BLaER1 treated with 17β-estradiol and CSF1 and Interleukin-3, amounts not matched to agents 10 nM and 100 nM (cell line): ENCODE measurements at regions not wholly inside any gene's neighbourhood (a gene's known extent, or its start where the extent isn't known, plus 50 kb on each side); places are given as distances from the start of the nearest gene placed in this dataset.

ENCODE experiments used
- H3K27ac ChIP-seq, 11 experiments: shearing (Covaris generic); formaldehyde crosslinking; 2 replicates each; pipeline ENCODE4 v1.8.1; 2022
- H3K27me3 ChIP-seq, 11 experiments: shearing (Covaris generic); formaldehyde crosslinking; 2 replicates each; pipeline ENCODE4 v1.8.1; 2022
- H3K36me3 ChIP-seq, 11 experiments: shearing (Covaris generic); formaldehyde crosslinking; 2 replicates each; pipeline ENCODE4 v1.8.1; 2022
- H3K4me1 ChIP-seq, 10 experiments: shearing (Covaris generic); formaldehyde crosslinking; 2 replicates each; pipeline ENCODE4 v1.8.1; 2022
- H3K4me2 ChIP-seq, 11 experiments: shearing (Covaris generic); formaldehyde crosslinking; 2 replicates each; pipeline ENCODE4 v1.8.1; 2022
- H3K4me3 ChIP-seq, 10 experiments: shearing (Covaris generic); formaldehyde crosslinking; 2 replicates each; pipeline ENCODE4 v1.8.1; 2022
- H3K9ac ChIP-seq, 11 experiments: shearing (Covaris generic); formaldehyde crosslinking; 2 replicates each; pipeline ENCODE4 v1.8.1; 2022
- H3K9me3 ChIP-seq, 11 experiments: shearing (Covaris generic); formaldehyde crosslinking; replicated peaks in 1 of 11; 2 replicates each; pipeline ENCODE4 v1.8.1; 2022
- H4K20me1 ChIP-seq, 11 experiments: shearing (Covaris generic); formaldehyde crosslinking; 2 replicates each; pipeline ENCODE4 v1.8.1; 2022
- Cebpa-rat ChIP-seq, 11 experiments: shearing (Covaris generic); IDR thresholded peaks; 2 replicates each; pipeline ENCODE4 v1.8.1; 2022

DNA sequence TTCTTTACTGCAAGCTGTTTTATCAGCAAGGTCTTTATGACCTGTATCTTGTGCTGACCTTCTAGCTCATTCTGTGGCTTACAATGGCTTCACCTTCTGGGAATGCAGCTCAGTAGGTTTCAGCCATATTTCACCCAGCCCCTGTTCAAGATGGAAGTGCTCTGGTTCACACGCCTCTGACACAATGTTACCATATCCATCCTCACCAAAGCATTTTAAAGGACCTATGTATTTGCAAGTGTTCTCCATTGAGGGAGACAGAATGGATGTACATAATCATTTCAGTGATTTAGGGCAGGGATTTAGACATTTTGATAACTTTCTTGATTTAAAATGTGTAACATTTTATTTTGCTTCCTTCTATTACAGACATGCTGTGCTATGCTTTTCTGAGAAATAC, 182.3 kb upstream of the FN1 start:
- H3K27me3 ChIP-seq, result no peaks in the 10 kb centered on the region
- peaks cover 0 to 14% (median 5%) of the 10 kb centered on the region in 11 experiments; a peak in 8 of 22 replicates for H3K9me3 ChIP-seq
- no peak overlapping the region for H3K27ac ChIP-seq
- TF ChIP-seq Cebpa-rat (IDR thresholded peaks at IDR 0.05), result no peak
- no peak overlapping the region for H3K4me3 ChIP-seq
- no peaks in the 10 kb centered on the region for H4K20me1 ChIP-seq
- H3K9ac ChIP-seq, result no peak overlapping the region
- no peak overlapping the region for H3K4me2 ChIP-seq
- peaks cover 0 to 48% (median 5%) of the 10 kb centered on the region in 10 experiments; a peak in 9 of 20 replicates for H3K4me1 ChIP-seq
- no peaks in the 10 kb centered on the region for H3K36me3 ChIP-seq

DNA sequence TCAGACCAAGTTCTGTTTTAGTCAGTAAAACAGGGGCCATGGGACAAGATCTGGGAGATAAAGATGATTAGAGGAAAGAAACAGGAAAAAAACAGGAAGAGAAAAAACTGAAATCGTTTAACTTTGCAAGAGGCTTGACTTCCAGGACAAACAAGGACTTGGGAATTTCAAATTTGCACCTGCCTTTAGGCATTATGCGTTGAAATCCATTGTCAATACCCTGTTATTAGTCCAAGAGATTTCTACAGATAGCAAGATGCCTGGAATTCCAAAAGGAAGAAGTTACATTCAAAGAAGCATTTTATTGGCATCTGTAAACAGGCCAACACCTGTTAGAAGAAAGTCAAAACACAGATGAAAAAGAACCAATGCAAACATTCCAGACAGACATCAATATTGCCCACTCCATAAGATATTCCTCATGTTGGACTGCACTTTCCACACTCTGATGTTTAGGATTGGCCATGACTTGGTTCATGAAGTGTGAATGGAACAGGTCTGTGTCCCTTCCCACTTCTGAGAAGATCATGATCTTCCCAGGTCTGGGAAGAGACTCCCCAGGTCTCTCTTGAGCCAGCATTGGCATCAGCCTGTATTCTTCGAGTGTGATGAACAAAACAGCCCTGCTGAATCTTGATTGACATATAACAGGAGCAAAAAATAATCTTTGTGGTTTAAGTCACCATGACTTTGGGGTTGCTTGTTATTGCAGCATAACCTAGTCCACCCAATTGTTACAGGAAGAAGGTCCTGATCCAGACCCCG, 181.4 kb upstream of the FN1 start:
- Histone ChIP-seq H3K36me3 (no peaks in the 10 kb centered on the region), H4K20me1 (no peaks in the 10 kb centered on the region), H3K9me3 (peaks cover 0 to 14% (median 5%) of the 10 kb centered on the region in 11 experiments; a peak in 8 of 22 replicates), H3K27me3 (no peaks in the 10 kb centered on the region), H3K9ac (no peak overlapping the region), H3K27ac (no peak overlapping the region; a peak in 1 of 22 replicates), H3K4me1 (peaks cover 0 to 56% (median 5%) of the 10 kb centered on the region in 10 experiments; a peak in 9 of 20 replicates), H3K4me2 (peak overlapping the region in 3 of 11 experiments; percentile 15 to 21 (median 20); a peak in 2 of 22 replicates), H3K4me3 (no peak overlapping the region)
- no peak for TF ChIP-seq Cebpa-rat (IDR thresholded peaks at IDR 0.05)

DNA sequence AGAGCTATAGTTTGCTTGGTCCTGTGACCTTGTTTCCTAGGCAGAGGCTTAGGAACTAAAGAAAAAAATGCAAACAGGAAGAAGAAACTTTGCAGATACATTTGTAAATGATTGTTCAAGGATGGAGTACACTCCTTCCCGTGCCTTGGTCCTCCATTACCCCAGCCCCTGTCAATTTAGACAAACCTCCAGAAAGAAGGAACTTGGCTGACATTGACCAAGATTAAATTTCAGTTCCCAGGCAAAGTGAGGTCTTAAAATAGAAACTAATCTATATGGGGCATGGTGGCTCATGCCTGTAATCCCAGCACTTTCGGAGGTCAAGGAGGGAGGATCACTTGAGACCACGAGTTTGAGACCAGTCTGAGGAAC, 179.9 kb upstream of the FN1 start:
- Histone ChIP-seq H4K20me1 (no peaks in the 10 kb centered on the region), H3K36me3 (no peaks in the 10 kb centered on the region), H3K27ac (peak overlapping the region in 4 of 11 experiments; percentile 6 to 18 (median 15); a peak in 3 of 22 replicates), H3K4me1 (peaks cover 0 to 69% (median 5%) of the 10 kb centered on the region in 10 experiments; a peak in 9 of 20 replicates), H3K27me3 (no peaks in the 10 kb centered on the region), H3K9me3 (peaks cover 0 to 14% (median 6%) of the 10 kb centered on the region in 11 experiments; a peak in 9 of 22 replicates), H3K9ac (no peak overlapping the region), H3K4me3 (no peak overlapping the region), H3K4me2 (peak overlapping the region in 5 of 11 experiments; percentile 16 to 67 (median 39); a peak in 9 of 22 replicates)
- TF ChIP-seq Cebpa-rat (IDR thresholded peaks at IDR 0.05), result no peak

DNA sequence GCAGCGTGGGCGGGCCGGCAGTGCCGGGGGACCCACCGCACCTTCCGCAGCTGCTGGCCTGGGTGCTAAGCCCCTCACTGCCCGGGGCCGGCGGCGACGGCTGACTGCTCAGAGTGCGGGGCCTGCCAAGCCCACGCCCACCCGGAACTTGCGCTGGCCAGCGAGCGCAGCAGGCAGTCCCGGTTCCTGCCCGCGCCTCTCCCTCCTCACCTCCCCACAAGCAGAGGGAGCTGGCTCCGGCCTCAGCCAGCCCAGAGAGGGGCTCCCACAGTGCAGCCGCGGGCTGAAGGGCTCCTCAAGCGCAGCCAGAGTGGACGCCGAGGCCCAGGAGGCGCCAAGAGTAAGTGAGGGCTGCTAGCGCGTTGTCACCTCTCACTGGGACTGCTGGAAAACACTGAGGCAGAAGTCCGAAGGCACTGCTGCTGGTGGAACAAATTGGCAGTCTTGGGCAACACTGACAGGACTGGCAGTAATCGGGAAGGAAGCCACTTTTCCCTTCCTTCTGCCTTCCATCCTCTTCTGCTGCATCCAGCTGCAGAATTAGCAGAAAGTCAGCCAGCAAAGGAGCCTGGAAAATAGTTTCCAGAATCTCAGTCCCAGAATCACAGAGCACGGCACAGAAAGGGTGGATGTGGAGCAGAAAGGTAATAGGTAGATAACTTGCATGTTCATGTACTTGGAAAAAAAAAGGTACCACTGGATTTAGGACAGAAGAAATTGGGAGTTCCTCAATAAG, 179.4 kb upstream of the FN1 start:
- Histone ChIP-seq H4K20me1 (no peaks in the 10 kb centered on the region), H3K27ac (peak overlapping the region in 1 of 11 experiments; percentile 13; a peak in 2 of 22 replicates), H3K4me3 (no peak overlapping the region), H3K4me2 (peak overlapping the region in 5 of 11 experiments; percentile 16 to 67 (median 39); a peak in 9 of 22 replicates), H3K9me3 (peaks cover 0 to 14% (median 5%) of the 10 kb centered on the region in 11 experiments; a peak in 9 of 22 replicates), H3K4me1 (peaks cover 0 to 66% (median 5%) of the 10 kb centered on the region in 10 experiments; a peak in 9 of 20 replicates), H3K27me3 (no peaks in the 10 kb centered on the region), H3K9ac (no peak overlapping the region), H3K36me3 (no peaks in the 10 kb centered on the region)
- TF ChIP-seq Cebpa-rat (IDR thresholded peaks at IDR 0.05), result no peak

DNA sequence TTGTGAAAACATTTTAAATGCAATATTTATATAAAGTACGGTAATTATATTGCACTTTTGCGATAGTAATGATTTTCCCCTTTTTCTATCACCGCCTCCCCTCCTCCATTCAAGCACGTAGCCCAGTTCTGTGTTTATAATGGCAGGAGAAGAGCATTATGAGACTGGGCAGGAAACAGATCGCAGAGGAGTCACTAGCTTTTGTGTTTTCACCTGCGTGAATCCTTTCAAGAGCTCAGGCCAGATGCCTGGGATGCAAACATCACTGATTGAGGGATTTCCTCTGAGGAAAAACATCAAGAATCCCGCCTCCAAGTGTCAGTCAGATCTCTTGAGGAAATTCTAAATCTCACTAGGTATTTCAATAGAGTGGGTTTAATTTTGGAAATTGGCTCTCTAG, 178.4 kb upstream of the FN1 start:
- no peak for TF ChIP-seq Cebpa-rat (IDR thresholded peaks at IDR 0.05)
- H3K27ac ChIP-seq, result no peak overlapping the region
- H3K4me1 ChIP-seq, result peaks cover 0 to 57% (median 5%) of the 10 kb centered on the region in 10 experiments; a peak in 9 of 20 replicates

DNA sequence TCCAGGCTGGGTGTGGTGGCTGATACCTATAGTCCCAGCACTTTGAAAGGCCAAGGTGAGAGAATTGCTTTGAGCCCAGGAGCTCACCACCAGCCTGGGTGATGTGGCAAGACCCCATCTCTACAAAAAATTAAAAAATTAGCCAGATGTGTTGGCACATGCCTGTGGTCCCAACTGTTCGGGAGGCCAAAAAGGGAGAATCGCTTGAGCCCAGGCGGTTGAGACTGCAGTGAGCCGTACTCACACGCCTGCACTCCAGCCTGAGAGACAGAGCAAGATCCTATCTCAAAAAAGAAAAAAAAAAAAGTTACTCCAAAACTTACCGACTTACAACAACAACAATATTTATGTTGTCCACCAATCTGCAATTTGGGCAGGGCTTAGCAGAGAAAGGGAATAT, 178.0 kb upstream of the FN1 start:
- Histone ChIP-seq H3K4me2 (no peak overlapping the region), H3K4me1 (peaks cover 0 to 55% (median 5%) of the 10 kb centered on the region in 10 experiments; a peak in 9 of 20 replicates), H3K36me3 (no peaks in the 10 kb centered on the region), H3K27ac (no peak overlapping the region), H3K9ac (no peak overlapping the region), H3K27me3 (no peaks in the 10 kb centered on the region), H4K20me1 (no peaks in the 10 kb centered on the region), H3K4me3 (no peak overlapping the region), H3K9me3 (peaks cover 0 to 14% (median 5%) of the 10 kb centered on the region in 11 experiments; a peak in 9 of 22 replicates)
- no peak for TF ChIP-seq Cebpa-rat (IDR thresholded peaks at IDR 0.05)

More for the DNA sequence above, 178.4 kb upstream of the FN1 start:
- H3K9me3 ChIP-seq, result peaks cover 0 to 14% (median 5%) of the 10 kb centered on the region in 11 experiments; a peak in 9 of 22 replicates
- no peak overlapping the region for H3K9ac ChIP-seq
- no peak overlapping the region for H3K4me3 ChIP-seq
- H3K27me3 ChIP-seq, result no peaks in the 10 kb centered on the region
- no peaks in the 10 kb centered on the region for H3K36me3 ChIP-seq
- H3K4me2 ChIP-seq, result no peak overlapping the region
- no peaks in the 10 kb centered on the region for H4K20me1 ChIP-seq

DNA sequence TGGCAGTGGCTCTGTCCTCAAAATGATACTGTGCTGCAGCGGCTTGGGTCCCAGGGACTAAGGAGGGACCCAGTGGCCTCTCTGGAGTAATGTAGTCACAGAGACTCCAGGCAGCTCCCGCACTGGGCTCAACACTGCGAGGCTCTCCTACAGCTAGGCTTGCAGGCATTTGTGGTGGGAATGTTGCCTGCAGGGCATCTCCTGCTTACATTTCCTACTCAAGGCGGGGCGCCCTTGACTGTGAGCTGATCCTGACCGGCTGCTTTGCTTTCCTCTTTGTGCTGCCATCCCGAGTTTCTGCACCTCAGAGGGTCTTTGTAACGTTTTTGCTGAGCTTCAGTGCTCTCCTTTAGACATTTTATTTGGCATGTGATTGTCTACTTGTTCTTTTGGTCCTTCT, 177.4 kb upstream of the FN1 start:
- Histone ChIP-seq H3K9ac (no peak overlapping the region), H4K20me1 (no peaks in the 10 kb centered on the region), H3K4me2 (peak overlapping the region in 3 of 11 experiments; percentile 18 to 36 (median 30); a peak in 3 of 22 replicates), H3K4me1 (peaks cover 0 to 55% (median 5%) of the 10 kb centered on the region in 10 experiments; a peak in 9 of 20 replicates), H3K4me3 (no peak overlapping the region), H3K36me3 (no peaks in the 10 kb centered on the region), H3K27ac (no peak overlapping the region), H3K9me3 (peaks cover 0 to 14% (median 5%) of the 10 kb centered on the region in 11 experiments; a peak in 9 of 22 replicates), H3K27me3 (no peaks in the 10 kb centered on the region)
- TF ChIP-seq Cebpa-rat (IDR thresholded peaks at IDR 0.05), result no peak

DNA sequence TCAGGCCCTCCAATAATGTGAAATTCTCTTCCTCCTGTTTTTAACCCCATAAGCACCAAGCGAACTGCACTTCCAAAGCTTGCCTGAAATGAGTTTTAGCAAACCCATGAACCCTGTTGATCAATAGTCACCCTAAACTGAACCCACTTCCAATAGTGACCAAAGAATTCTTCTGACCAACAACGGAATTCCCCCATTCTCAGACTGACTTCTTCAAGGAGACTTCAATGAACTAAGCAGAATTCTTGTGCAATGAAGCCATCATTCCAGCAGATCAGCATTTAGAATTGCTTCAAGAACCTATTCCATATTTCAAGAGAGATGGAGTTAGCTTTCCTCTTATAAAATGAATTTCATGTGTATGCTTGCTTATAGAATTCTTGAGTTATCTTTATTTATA, 176.9 kb upstream of the FN1 start:
- no peak for TF ChIP-seq Cebpa-rat (IDR thresholded peaks at IDR 0.05)
- H3K27ac ChIP-seq, result no peak overlapping the region
- H4K20me1 ChIP-seq, result no peaks in the 10 kb centered on the region
- no peak overlapping the region for H3K4me3 ChIP-seq
- no peak overlapping the region for H3K9ac ChIP-seq
- peaks cover 0 to 11% (median 5%) of the 10 kb centered on the region in 11 experiments; a peak in 9 of 22 replicates for H3K9me3 ChIP-seq
- no peaks in the 10 kb centered on the region for H3K36me3 ChIP-seq
- H3K4me1 ChIP-seq, result peaks cover 0 to 53% (median 5%) of the 10 kb centered on the region in 10 experiments; a peak in 9 of 20 replicates
- peak overlapping the region in 3 of 11 experiments; percentile 18 to 36 (median 30); a peak in 3 of 22 replicates for H3K4me2 ChIP-seq
- H3K27me3 ChIP-seq, result no peaks in the 10 kb centered on the region
